GM19239 (cell line): ENCODE measurements at regions not wholly inside any gene's neighbourhood (a gene's known extent, or its start where the extent isn't known, plus 50 kb on each side); places are given as distances from the start of the nearest gene placed in this dataset.
"Not testable (repeated sequence)": the region's sequence is repeated elsewhere in the genome, so short reads cannot be mapped to it uniquely, and the experiment has no call there.

Experiments
- DNase-seq: peaks from one replicate; pipeline ENCODE4 v3.0.0; 2011; ENCODE audit warnings: low spot score; ENCODE audit not compliant: insufficient read length
- FAIRE-seq: peaks from 2 replicates; lab custom pipeline; 2011; peaks lifted over from hg19 to GRCh38; lab: Jason Lieb, UNC

DNA sequence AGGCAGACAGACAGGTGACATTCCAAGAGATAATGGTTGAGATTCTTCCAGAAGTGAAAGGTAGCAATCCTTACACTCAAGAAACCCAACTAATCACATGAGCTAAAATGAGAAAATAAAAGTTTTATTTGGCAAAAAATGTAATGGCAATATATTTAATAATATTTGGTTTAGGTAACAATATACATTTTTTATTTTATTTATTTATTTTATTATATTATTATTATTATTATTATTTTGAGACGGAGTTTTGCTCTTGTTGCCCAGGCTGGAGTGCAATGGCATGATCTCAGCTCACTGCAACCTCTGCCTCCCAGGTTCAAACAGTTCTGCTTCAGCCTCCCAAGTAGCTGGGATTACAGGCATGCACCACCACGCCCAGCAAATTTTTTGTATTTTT is 74.6 kb upstream of the TET2 start:
- FAIRE-seq, DNase-seq: not testable (repeated sequence)

- DNase-seq = no peak
- FAIRE-seq = no peak
Observed at GRCh38 chr4:105074097-105074496, 72.6 kb upstream of the TET2 start.

GRCh38 chr4:105075045-105075444 is 71.6 kb upstream of the TET2 start:
- FAIRE-seq (no peak), DNase-seq (no peak)

DNA sequence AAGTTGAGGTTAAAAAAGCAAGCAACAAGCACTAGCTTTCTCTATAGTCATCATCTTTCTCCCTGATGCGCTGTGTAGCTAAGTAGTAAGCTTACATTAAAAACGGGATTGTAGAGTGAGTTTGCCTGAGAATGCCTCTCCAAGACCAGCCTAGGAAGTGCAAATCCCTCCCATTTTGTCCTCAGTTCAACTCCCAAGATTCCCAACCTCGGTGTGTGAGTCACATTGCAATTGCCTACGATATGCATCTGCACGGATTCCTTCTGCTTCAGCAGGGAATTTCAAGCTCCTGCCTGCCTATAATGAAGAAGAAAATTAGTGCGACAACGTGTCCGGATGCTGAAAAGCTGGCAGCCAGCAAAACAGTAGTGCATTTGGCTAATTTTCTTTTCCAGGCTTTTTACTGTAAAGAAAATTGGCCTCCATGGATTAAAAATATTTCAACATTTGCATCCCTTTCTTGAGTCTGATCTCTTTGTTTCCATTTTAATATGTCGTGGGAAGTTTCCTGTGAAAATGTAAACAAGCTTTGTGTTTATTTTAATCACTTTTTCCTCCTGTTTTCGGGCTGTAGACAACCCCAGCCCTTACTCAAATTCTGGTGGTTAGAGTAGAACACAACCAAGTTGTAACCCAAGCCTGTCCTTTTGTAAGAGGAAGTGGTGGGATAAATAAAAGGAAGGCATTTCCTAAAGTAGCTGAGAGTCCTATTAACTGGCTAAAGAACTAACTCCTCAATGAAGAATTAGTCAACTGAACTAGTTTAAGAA is 58.4 kb upstream of the TET2 start:
- FAIRE-seq (no peak), DNase-seq (no peak)

DNA sequence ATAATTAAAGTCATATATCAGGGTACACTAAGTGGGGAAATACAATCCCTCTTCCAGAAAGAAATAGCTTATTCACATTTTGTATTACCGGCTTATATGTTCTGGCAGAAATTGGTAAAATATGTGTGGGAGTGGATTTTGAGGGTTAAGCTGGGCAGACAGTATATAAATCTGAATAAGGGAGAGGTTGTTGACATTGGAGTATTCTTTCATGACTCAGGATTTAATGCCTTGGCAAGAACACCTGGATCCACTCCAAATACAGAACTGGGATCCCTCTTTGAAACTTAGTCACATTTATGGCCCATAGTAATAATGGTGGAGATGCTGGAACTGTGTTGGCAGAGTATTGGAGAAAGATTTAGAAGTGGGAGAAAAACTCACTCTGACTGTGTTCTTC is 54.3 kb upstream of the TET2 start:
- FAIRE-seq (no peak), DNase-seq (no peak)

DNA sequence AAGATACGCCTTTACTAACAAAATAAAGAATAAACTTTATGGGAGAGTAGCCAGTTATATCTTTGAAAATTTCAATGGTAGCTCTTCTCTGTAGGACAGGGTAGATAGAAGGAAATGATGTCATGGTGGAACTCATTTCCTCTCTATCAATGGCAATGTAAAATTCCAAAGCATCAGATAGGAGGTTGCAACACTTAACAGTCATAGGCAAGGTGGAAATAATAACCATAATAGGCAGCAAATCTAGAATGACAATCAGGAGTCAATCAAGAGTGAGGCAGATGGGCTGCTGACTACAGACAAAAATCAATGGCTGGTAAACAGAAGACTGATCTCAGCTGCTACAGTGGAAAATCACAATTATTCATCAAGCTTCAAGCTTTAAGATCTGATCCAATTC is 53.9 kb upstream of the TET2 start:
- DNase-seq (no peak), FAIRE-seq (no peak)

DNA sequence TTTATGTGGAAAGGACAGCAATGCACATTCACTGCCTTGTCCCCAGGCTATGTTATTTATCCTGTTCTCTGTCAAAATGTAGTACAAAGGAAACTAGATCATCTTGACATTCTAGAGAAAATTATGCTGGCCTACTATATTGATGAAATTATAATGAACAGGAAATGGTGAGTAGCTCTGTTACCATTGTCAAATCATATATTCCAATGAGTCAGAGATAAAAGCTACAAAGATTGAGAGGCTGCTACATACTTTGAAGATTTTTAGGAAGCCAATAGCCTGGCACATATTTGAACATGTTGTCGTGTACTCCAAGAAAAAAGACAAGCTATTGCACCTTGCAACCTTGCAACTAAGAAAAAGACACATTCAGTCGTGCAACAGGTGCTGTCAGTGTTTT is 52.7 kb upstream of the TET2 start:
- no peak for DNase-seq
- FAIRE-seq = no peak
